HG02885 (cell line): ENCODE measurements at regions not wholly inside any gene's neighbourhood (a gene's known extent, or its start where the extent isn't known, plus 50 kb on each side); places are given as distances from the start of the nearest gene placed in this dataset.
"Not testable (repeated sequence)": the region's sequence is repeated elsewhere in the genome, so short reads cannot be mapped to it uniquely, and the experiment has no call there.

Experiments
- ATAC-seq: cut with Tn5 transposase; IDR thresholded peaks from one replicate; pipeline ENCODE4 v1.9.1; 2021; ENCODE audit warnings: mild to moderate bottlenecking; ENCODE audit not compliant: unreplicated experiment, poor library complexity

DNA sequence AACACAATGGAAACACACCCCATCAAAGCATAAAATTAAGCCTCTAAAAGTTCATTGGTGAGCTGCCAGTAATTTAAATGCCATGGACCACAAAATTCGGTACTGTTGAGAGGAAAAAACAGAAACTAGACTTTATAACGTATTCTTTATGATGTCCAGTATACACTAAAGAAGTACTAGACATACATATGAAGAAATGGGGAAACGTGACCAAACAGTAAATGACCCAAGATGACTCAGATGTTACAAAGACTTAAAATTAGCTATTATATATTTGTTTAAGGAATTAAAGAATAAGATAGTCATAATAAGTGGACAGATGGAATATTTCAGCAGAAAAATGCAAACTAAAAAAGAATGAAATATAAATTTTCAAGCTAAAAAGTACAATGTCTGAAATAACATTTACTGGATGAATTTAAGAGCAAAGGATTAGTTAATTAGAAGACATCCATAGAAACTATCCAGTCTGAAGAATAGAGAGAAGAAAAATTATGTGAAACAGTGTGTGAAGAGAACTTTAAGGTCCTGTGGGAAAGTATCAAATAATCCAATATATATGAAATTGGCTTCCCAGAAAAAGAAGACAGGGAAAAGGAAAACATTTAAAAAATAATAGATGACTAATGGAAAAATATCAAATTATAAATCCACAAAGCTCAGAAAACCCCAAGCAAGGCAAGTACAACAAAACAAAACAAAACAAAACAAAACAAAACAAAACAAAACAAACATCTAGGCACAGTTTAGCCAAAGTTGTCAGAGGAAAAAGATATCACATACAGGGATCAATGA, 69.4 kb downstream of the SAMD9 start:
- no peak for ATAC-seq

DNA sequence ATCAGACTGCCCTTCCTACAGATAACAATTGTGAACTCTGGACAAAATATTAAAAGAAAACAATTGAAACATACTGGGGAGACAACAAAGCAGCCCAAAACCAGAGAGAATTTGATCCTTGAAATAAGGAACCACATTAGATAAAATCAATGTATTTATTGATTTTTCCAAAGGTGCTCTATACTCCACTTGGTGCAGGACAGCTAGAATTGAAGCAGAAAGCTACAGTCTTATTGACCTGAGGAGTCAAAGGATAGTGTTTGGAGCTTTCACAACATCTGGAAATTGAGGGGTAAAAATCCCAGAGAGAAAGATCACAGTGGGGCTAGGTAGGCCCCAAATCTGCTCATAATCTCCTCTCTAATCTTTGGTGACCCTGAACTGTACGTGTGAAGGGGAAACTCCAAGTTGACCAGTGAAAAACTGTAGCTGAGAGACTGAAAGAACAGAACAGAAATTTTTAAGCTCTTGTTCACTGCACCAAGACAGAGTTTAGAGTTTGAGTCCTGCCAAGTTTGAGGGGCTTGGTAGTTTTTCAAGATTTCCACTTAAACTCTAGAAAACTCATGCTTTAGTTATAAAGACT, 70.2 kb downstream of the SAMD9 start:
- ATAC-seq = peak; percentile 45

DNA sequence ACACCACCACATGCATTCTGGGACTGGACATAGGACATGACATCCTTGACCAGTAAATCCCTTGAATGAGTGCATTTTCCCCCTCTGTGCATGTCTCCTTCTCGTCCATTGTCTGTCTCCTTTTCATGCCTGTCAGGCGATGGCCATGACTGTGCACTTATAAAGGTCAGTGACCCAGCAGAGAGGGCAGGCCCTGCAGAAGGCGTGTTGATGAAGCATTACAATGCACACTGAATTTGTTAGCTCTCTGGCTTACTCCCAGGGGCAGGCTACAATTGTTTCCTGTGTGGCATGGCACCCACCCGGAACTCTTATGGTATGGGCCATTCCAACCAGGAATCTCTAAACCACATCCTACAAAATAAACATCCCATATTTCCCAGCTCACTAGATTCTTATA, 71.1 kb downstream of the SAMD9 start:
- ATAC-seq = no peak

DNA sequence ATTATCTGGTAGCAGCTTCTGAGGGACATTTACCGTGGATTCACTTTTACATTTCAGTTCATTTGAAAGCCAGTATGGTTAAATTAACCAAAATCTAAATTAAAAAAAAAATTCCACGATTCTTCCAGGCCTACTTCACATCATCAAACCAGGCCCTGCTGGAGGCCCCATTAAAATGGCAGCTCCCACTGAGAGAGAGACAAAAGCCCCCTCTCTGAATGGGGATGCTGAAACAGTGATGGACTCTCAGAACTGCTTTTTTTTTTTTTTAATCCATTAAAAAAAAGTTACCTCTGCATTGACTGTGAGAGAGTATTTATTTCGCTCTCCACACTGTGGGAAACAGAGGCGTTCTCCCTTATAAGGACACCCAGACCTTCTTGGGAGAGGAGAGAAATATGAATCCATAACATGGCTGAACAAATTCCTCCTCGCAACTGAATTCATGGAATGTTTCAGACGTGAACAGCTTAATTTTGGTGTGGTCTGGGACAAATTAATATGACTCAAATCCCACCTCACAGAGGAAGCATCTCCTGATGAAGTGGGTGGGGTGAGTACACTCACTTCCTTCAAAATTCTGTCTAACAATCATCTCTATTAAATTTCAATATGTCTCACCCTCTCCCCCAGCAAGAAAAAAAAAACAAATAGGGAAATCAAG, 73.5 kb downstream of the SAMD9 start:
- ATAC-seq = no peak

DNA sequence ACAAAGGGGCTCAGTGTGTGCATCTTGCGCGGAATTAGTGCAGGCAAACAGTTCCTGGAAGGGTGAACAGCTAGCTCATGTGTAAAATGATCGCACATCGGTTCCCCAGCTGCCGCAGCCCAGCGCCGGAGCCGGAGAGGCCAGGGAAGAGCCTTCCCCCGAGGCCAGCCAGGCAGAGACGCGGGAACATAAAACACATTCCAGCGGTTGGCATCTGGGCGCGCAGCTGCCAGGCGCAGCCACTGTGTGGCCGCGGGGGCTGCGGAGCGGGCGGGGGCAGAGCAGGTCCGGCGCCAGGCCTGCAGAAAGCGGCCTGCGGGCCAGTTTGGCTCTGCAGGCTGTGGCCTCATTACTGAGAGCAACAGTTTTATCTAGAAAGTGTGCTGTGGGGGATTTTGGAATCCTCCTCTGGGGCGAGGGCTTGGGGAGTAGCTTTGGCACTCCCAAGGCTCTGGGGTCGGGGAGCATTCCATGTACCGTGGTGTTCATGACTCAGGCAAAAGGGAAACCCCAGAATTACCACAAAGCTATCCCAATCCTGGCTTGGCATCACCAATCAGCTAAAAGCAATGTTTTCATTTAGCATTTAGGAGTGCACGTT, 74.3 kb downstream of the SAMD9 start:
- ATAC-seq = no peak

DNA sequence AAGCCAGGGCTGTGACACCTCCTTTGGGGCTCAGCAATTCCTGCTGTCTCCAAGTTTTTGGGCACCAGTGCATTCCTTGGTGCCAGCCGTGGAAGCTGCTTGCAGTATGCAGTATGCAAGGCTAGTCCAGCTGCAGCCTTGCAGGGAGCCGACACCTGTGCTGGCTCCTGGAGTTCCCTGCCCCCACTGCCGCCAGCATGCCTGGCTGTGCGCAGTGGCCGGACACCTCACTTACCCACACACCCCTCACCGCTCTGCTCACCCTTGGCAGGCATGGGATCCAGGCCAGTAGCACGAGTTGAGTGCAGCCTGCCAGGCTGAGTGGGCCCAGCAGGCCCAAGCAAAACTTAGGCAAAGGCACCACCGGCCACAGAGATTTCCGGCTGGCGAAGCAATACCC, 77.4 kb downstream of the SAMD9 start:
- ATAC-seq = no peak

DNA sequence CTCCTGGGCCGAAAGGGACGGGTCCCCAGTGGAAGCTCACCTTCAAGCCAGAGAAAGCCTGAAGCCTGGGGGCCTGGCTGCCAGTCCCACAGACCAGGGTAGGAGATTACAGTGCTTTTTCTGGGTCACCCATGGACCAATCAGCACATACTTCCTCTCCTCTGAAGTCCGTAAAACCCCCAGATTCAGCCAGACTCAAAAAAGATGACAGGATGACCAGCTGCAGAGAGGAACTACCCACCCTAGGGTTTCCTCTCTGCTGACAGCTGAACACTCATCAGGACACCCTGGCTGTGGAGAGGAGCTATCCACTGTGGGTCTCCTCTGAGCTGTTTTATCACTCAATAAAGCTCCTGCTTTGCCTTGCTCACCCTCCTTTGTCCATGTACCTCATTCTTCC, 78.0 kb downstream of the SAMD9 start:
- ATAC-seq = no peak

DNA sequence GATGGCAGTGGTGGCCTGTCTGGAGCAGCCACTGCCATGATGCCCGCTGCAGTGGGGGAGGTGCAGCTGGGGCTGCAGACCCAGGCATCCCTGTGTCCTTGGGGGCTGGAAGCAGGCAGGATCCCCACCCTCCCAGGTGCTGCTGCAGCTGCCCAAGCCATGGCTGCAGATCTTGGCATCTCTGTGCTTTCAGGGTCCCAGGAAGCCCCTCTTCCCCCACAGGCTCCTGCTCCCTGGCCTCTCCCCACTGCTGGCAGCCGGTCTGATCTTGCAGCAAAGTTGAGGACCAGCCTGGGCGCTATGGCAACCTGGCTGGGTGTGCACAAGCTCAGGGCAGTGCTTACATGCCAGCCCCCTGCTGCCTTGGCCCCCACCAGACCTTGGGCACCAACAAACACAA, 78.5 kb downstream of the SAMD9 start:
- ATAC-seq = no peak

DNA sequence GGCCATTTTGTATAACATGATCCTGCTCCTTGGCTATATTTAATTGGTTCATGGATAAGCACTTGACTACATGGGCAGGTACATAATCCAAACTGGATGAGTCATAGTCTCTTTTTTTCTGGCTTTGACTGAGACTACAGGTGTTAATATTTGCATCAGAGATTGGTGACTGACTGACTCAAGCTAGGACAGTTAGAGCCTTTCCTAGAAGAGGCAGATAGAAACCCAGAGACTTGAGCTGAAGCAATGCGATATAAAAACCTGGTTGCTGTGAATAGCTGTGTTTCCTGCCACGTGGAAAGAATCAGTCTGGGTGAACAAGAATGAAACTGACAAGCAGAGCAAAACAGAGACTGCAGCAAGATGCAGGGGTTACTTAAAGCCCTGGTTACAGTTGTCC, 81.0 kb downstream of the SAMD9 start:
- ATAC-seq = peak; percentile 94

DNA sequence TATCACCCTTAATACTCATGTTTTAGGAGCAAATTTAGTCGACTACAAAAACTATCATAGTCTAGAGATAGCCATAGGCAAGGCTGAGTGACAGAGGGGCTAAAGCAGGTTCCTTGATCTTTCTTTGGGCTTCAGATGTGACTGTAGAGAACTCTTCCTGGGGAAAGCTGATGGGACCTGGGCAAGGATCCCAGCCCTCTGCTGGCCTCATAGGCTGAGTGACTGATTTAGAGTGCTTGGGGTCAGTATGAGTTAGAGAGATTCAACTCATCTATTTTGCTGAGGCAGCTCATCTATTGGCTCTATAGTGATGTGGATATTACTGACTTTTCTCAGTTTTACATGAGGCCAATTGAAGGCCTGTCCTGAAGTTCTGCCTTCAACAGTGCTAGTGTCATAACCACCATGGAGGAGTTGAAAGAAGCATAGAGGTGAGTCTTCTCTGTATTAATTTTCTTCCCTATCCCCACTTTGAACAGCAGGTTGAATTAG, 81.6 kb downstream of the SAMD9 start:
- no peak for ATAC-seq

DNA sequence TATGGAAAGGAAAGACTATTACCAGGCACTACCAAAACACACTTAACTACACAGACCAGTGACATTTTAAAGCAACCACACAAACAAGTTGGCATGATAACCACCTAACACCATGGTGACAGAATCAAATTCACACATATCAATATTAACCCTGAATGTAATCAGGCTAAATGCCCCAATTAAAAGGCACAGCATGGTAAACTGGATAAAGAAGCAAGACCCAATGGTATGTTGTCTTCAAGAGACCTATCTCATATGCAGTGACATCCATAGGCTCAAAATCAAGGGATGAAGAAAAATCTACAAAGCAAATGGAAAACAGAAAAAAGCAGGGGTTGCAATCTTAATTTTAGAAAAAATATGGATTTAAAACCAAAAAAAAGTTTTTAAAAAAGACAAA, 86.0 kb downstream of the SAMD9 start:
- ATAC-seq = no peak

DNA sequence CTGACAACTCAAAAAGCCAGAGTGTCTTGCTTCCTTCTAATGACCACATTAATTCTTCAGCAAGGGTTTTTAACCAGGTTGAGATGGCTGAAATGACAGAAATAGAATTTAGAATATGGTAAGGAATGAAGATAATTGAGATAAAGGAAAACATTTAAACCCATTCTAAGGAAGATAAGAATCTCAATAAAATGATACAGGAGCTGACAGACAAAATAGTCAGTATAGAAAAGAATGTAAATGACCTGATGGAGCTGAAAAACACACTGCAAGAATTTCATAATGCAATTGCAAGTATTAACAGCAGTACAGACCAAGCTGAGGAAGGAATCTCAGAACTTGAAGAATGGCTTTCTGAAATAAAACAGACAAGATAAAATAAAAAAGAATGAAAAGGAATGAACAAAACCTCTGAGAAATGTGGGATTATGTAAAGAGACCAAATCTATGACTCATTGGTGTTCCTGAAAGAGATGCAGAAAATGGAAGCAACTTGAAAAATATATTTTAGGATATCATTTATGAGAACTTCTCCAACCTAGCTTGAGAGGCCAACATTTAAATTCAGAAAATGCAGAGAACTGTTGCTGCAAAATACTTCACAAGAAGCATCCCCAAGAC, 87.1 kb downstream of the SAMD9 start:
- no peak for ATAC-seq

DNA sequence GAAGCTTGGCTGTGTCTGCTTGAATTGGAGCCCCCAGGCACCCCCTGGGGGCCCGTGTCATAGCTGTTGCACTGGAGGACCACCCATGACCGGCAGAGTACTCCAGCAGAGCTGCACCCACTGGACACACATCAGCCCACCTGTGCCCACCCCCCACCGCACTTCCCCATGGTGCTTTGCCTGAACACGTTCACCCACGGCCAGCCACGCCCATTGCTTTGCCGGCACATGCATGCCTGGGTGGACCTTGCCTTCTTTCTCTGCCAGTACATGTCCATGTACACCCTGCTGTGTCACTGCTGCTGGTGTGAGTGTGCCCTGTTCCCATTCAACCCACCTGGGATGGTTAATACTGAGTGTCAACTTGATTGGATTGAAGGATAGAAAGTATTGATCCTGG, 88.7 kb downstream of the SAMD9 start:
- no peak for ATAC-seq

DNA sequence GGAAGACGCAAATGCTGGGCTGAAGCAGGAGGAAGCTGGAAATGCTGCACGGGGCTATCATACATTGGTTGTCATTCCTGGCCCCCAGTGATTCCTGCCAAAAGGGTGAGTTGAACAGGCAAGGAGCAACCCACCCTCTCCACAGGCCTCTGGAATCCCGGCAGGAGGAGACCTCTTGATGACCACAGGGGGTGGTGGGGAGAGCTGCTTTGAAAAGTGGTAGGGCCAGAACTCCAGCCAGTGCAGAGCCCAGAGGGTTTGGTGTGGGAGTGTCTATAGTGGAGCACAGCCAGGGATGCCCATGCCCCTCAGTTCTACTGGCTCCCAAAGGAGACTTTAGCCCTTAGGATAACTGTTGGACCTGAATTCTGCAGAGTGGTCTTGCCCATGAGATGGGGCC, 89.2 kb downstream of the SAMD9 start:
- no peak for ATAC-seq

DNA sequence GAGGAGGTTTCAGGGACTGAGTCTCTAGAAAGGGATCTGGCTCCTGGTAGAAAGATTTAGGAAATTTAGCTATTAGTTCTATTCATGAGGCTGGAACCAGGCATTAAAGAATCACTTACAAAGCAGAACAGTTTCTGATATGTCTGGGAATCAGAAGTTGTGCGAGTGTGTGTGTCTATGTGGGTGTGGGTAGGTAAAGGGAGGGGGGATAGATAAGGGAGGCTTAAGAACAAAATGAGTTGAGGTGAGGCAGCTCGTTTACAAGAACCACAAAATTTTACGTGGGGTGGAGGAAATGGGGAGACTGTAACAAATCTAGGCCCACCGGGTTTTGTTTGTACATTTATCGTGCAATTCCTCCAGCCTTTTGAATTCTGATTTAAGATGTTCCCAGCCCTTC, 90.7 kb downstream of the SAMD9 start:
- ATAC-seq = no peak

DNA sequence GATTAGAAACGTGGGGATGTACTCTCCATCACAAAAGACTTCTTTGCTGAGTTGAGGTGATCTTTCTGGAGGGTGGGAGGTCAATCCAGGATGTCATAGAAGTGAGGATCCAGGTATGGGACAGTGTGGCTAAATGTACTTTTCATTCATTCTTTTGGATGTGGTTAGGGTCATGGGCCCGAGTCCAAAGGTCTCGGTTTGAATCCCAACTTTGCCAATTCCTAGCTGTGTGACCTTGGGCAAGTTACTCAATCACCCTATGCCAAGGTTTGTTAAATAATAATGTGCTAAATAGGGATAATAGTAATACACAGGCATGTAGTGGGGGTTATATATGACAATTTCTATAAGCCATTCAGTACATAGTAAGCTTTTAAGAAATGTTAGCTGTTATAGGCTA, 91.4 kb downstream of the SAMD9 start:
- ATAC-seq = no peak

DNA sequence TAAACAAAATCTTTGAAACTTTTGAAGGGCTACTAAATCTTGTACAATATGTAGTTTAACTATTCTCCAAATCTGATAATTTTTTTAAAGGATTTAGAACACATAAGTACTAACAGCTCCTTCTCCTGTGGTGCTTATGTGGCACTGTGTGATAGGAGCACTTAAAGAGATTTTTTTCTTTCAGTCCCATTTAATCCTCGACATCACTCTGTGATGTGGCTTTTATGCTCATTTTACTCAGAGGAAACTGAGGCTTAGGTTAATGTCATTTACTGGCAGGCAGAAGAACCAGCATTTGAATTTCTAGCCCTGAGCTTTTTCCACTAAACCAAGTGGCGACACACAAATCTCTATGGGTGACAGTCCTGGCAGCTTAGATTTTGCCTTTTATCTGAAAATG, 92.4 kb downstream of the SAMD9 start:
- no peak for ATAC-seq

DNA sequence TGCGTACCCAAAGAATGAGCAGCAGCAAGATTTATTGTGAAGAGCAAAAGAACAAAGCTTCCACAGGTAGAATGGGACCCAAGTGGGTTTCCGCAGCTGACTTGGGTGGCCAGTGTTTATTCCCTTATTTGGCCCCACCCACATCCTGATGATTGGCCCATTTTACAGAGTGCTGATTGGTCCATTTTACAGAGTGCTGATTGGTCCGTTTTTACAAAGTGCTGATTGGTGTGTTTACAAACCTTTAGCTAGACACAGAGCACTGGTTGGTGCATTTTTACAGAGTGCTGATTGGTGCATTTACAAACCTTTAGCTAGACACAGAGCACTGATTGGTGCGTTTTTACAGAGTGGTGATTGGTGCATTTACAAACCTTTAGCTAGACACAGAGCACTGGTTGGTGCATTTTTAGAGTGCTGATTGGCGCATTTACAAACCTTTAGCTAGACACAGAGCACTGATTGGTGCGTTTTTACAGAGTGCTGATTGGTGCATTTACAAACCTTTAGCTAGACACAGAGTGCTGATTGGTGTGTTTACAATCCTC, 94.8 kb downstream of the SAMD9 start:
- not testable (repeated sequence) for ATAC-seq

DNA sequence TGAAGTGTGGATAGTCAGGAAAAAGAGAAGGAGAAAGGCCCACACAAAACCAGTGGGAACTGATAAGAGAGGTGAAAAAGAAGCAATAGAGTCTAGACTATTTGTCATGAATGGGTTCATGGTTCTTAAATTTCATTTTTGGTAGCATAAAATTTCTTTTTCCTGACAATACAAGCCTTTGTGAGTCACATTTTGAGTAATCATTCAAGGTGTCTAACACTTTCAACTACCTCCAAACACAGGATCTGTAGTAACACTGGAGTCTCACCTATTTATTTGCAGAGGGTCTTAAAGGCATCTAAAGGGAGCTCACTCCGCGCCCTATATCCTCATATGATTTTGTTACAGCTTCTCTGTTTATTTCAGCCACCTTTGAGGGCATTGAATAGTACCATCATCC, 96.0 kb downstream of the SAMD9 start:
- ATAC-seq = no peak

DNA sequence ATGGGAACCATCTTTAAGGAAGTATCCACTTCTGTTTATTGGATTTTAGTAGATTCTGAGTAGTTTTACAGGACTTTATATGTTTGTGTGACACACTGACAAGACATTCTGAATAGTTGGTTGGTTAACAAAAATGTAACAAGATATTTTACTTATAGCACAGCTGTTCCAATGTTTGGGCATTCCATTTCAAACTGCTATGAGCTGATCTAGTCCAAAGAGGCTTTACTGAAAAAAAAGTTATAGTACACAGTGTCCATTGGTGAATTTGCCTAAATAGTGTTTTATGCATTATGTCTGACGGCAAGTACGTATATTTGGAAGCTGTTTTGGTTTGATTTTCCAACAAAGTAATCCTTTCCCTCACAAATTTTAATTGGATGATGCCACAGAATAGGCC, 99.1 kb downstream of the SAMD9 start:
- ATAC-seq = no peak
